Spleen (tissue), 11 donors: ENCODE measurements at regions not wholly inside any gene's neighbourhood (a gene's known extent, or its start where the extent isn't known, plus 50 kb on each side); places are given as distances from the start of the nearest gene placed in this dataset.

Experiments
- DNase-seq: peaks from one replicate; pipeline ENCODE4 v3.0.0-alpha.2; 2020
- H3K27ac ChIP-seq, 8 donors: fragments of 200-600 bp; sonication (generic) in 7 of 8; 1 replicate in 4 of 8; 2 replicates in 4 of 8; pipeline versions ENCODE4 v1.5.0 to v1.8.0; 2016 to 2021; ENCODE audit warnings: inconsistent platforms in 4 of 8, mild to moderate bottlenecking in 4 of 8, moderate library complexity in 1 of 8
- H3K27me3 ChIP-seq, 7 donors: fragments of 200-600 bp; sonication (generic) in 6 of 7; replicated peaks in 1 of 7; 1 replicate in 4 of 7; 2 replicates in 3 of 7; pipeline versions ENCODE4 v1.5.0 to v1.8.0; 2016 to 2021; ENCODE audit warnings: inconsistent platforms in 3 of 7, mild to moderate bottlenecking in 1 of 7
- H3K36me3 ChIP-seq, 6 donors: fragments of 200-600 bp; sonication (generic) in 5 of 6; 1 replicate in 4 of 6; 2 replicates in 2 of 6; pipeline versions ENCODE4 v1.5.0 to v1.8.0; 2016 to 2021; ENCODE audit warnings: inconsistent platforms in 2 of 6
- H3K4me1 ChIP-seq, 6 donors: fragments of 200-600 bp; sonication (generic) in 5 of 6; 1 replicate in 3 of 6; 2 replicates in 3 of 6; pipeline versions ENCODE4 v1.5.0 to v1.8.0; 2016 to 2021; ENCODE audit warnings: inconsistent platforms in 3 of 6
- H3K4me3 ChIP-seq, 8 donors: fragments of 200-600 bp; sonication (generic) in 7 of 8; 1 replicate in 4 of 8; 2 replicates in 4 of 8; pipeline versions ENCODE4 v1.5.0 to v1.8.0; 2016 to 2021; ENCODE audit warnings: inconsistent platforms in 4 of 8, mild to moderate bottlenecking in 4 of 8, moderate library complexity in 2 of 8
- H3K9me3 ChIP-seq, 8 donors: fragments of 200-600 bp; sonication (generic) in 7 of 8; 1 replicate in 4 of 8; 2 replicates in 4 of 8; pipeline versions ENCODE4 v1.5.0 to v1.8.0; 2016 to 2021; ENCODE audit warnings: inconsistent platforms in 4 of 8
- CTCF ChIP-seq, 11 experiments: fragments of 200-600 bp in 7 of 11; fragments of 450-650 bp in 4 of 11; sonication (generic) in 4 of 11; IDR thresholded peaks in 8 of 11; conservative IDR thresholded peaks in 3 of 11; 1 replicate in 7 of 11; 2 replicates in 4 of 11; pipeline versions ENCODE4 v1.4.0 to v1.8.0; 2016 to 2021; ENCODE audit warnings: antibody characterized with exemption in 11 of 11, inconsistent platforms in 4 of 11, mild to moderate bottlenecking in 1 of 11
- POLR2A ChIP-seq, 3 donors: fragments of 450-650 bp; IDR thresholded peaks; one replicate each; pipeline ENCODE4 v1.5.1; 2017; ENCODE audit warnings: antibody characterized with exemption in 3 of 3, mild to moderate bottlenecking in 1 of 3
- POLR2AphosphoS5 ChIP-seq, 3 donors: sonication (generic); formaldehyde crosslinking; IDR thresholded peaks; one replicate each; pipeline ENCODE4 v1.5.1; 2017; ENCODE audit warnings: antibody characterized with exemption in 3 of 3
- WGBS, 5 donors: extraction: QIAGEN DNeasy Blood & Tissue Kit in 3 of 5; methylation state at CpG; one replicate each; pipeline versions ENCODE4 v1.1.5 to v1.1.7; 2013 to 2018; 5-methylcytosine and 5-hydroxymethylcytosine counted together
- intact Hi-C: fragments of 100-400 bp; cut with DNase I; formaldehyde crosslinking; loops from one replicate; pipeline ENCODE4 v1.15.0; 2023; ENCODE audit warnings: low total_unique reads
- donor health status: healthy with polysubstance abuse.
- donor health status: DM: no; HTN: no; CAD: no; lungs with moderate emphysema.
- donor health status: DM: no; HTN: no; CAD: no.
- donor health status: Bipolar disorder and iron deficiency.
- donor health status: healthy.
- donor health status: DM: no; HTN: no; CAD: no.
- donor health status: DM: yes; HTN: yes; CAD: no.

DNA sequence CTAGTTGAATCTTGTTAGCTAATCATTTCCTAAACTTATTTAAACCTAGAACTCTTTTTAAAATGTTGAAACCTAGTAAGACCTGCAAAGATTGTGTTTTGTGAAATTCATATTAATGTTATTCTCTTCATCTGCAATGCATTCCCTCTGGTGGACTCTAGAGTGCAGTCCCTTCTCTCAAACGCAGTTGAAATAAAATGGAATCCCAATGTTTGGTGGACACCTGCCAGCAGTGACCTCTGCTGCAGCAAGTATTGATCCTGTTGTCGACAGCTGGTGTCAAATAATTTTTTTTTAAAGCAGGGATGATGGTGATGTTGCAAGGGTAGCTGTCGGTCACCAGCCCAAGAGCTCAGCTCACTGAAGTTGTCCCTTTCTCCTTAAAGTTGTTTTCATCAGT is 492.0 kb downstream of the ZIC3 start:
- H3K27ac ChIP-seq, result no peak overlapping the region
- 58 to 75% (median 68%) methylated on average over 3 of the region's 3 CpGs for WGBS, 5 donors
- H3K9me3 ChIP-seq, result no peaks in the 10 kb centered on the region
- intact Hi-C loops, result no loop called here
- no peak overlapping the region for H3K4me3 ChIP-seq
- no peaks in the 10 kb centered on the region for H3K36me3 ChIP-seq
- no peaks in the 10 kb centered on the region for H3K4me1 ChIP-seq
- H3K27me3 ChIP-seq, result no peaks in the 10 kb centered on the region
- no peak for TF ChIP-seq POLR2AphosphoS5 (IDR thresholded peaks at IDR 0.05)
- no peak for TF ChIP-seq POLR2A (IDR thresholded peaks at IDR 0.05)
- no peak for TF ChIP-seq CTCF (IDR thresholded peaks at IDR 0.05 in 8 of 11, conservative IDR thresholded peaks at IDR 0.05 in 3 of 11)
- no peak for DNase-seq

- WGBS, 5 donors, result 26 to 49% (median 39%) methylated on average over 5 of the region's 5 CpGs
- Histone ChIP-seq H3K36me3 (no peaks in the 10 kb centered on the region), H3K27ac (no peak overlapping the region), H3K4me3 (no peak overlapping the region), H3K27me3 (no peaks in the 10 kb centered on the region), H3K9me3 (no peaks in the 10 kb centered on the region), H3K4me1 (no peaks in the 10 kb centered on the region)
- intact Hi-C loops, result no loop called here
- no peak for TF ChIP-seq CTCF (IDR thresholded peaks at IDR 0.05 in 8 of 11, conservative IDR thresholded peaks at IDR 0.05 in 3 of 11)
- no peak for TF ChIP-seq POLR2AphosphoS5 (IDR thresholded peaks at IDR 0.05)
- no peak for TF ChIP-seq POLR2A (IDR thresholded peaks at IDR 0.05)
- no peak for DNase-seq
Observed at GRCh38 chrX:138058931-138059330, 493.0 kb downstream of the ZIC3 start.

GRCh38 chrX:138067415-138067814 is 501.5 kb downstream of the ZIC3 start:
- H3K27me3 ChIP-seq, result peaks cover 0 to 13% (median 0%) of the 10 kb centered on the region in 7 donors
- no peak for TF ChIP-seq POLR2AphosphoS5 (IDR thresholded peaks at IDR 0.05)
- no peak for TF ChIP-seq CTCF (IDR thresholded peaks at IDR 0.05 in 8 of 11, conservative IDR thresholded peaks at IDR 0.05 in 3 of 11)
- no peak for TF ChIP-seq POLR2A (IDR thresholded peaks at IDR 0.05)
- no peaks in the 10 kb centered on the region for H3K36me3 ChIP-seq
- H3K27ac ChIP-seq, result no peak overlapping the region
- intact Hi-C loops, result no loop called here
- H3K9me3 ChIP-seq, result no peaks in the 10 kb centered on the region
- no peak overlapping the region for H3K4me3 ChIP-seq
- no peak for DNase-seq
- H3K4me1 ChIP-seq, result no peaks in the 10 kb centered on the region

DNA sequence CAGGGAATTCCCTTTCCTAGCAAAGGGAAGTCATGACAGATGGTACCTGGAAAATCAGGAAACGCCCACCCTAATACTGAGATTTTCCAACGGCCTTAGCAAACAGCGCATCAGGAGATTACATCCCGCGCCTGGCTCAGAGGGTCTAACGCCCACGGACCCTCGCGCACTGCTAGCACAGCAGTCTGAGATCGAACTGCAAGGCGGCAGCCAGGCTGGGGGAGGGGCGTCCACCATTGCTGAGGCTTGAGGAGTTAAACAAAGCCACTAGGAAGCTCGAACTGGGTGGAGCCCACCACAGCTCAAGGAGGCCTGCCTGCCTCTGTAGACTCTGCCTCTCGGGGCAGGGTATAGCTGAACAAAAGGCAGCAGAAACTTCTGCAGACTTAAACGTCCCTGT is 507.7 kb downstream of the ZIC3 start:
- intact Hi-C loops, result no loop called here
- no peaks in the 10 kb centered on the region for H3K9me3 ChIP-seq
- no peaks in the 10 kb centered on the region for H3K36me3 ChIP-seq
- DNase-seq, result no peak
- TF ChIP-seq POLR2AphosphoS5 (IDR thresholded peaks at IDR 0.05) (no peak), CTCF (IDR thresholded peaks at IDR 0.05 in 8 of 11, conservative IDR thresholded peaks at IDR 0.05 in 3 of 11) (no peak), POLR2A (IDR thresholded peaks at IDR 0.05) (no peak)
- no peaks in the 10 kb centered on the region for H3K4me1 ChIP-seq
- H3K27me3 ChIP-seq, result peaks cover 0 to 13% (median 0%) of the 10 kb centered on the region in 7 donors
- WGBS, 5 donors, result 50 to 91% (median 84%) methylated on average over 2 to 15 of the region's 15 CpGs
- no peak overlapping the region for H3K4me3 ChIP-seq
- no peak overlapping the region for H3K27ac ChIP-seq
